ENCODE measurements at regions not wholly inside any gene's neighbourhood (a gene's known extent, or its start where the extent isn't known, plus 50 kb on each side); places are given as distances from the start of the nearest gene placed in this dataset.

- no peak overlapping the region for H3K4me3 ChIP-seq (ENCODE audit: low read depth in 2 of 2, low read length in 2 of 2)
- TF ChIP-seq POLR2AphosphoS5 (IDR thresholded peaks at IDR 0.05; ENCODE audit: low read depth, low read length), result no peak
- TF ChIP-seq SIN3A (IDR thresholded peaks at IDR 0.05; ENCODE audit: borderline replicate concordance, insufficient read depth, low read depth, low read length), result no peak
- no peak for TF ChIP-seq TCF7L2 (IDR thresholded peaks at IDR 0.05; ENCODE audit: low read depth, low read length)
- TF ChIP-seq, protein P1, sequence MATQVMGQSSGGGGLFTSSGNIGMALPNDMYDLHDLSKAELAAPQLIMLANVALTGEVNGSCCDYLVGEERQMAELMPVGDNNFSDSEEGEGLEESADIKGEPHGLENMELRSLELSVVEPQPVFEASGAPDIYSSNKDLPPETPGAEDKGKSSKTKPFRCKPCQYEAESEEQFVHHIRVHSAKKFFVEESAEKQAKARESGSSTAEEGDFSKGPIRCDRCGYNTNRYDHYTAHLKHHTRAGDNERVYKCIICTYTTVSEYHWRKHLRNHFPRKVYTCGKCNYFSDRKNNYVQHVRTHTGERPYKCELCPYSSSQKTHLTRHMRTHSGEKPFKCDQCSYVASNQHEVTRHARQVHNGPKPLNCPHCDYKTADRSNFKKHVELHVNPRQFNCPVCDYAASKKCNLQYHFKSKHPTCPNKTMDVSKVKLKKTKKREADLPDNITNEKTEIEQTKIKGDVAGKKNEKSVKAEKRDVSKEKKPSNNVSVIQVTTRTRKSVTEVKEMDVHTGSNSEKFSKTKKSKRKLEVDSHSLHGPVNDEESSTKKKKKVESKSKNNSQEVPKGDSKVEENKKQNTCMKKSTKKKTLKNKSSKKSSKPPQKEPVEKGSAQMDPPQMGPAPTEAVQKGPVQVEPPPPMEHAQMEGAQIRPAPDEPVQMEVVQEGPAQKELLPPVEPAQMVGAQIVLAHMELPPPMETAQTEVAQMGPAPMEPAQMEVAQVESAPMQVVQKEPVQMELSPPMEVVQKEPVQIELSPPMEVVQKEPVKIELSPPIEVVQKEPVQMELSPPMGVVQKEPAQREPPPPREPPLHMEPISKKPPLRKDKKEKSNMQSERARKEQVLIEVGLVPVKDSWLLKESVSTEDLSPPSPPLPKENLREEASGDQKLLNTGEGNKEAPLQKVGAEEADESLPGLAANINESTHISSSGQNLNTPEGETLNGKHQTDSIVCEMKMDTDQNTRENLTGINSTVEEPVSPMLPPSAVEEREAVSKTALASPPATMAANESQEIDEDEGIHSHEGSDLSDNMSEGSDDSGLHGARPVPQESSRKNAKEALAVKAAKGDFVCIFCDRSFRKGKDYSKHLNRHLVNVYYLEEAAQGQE (IDR thresholded peaks at IDR 0.05; ENCODE audit: insufficient read depth in 1 of 2, low read depth in 2 of 2, low read length in 1 of 2), result no peak
- TF ChIP-seq, protein P2, sequence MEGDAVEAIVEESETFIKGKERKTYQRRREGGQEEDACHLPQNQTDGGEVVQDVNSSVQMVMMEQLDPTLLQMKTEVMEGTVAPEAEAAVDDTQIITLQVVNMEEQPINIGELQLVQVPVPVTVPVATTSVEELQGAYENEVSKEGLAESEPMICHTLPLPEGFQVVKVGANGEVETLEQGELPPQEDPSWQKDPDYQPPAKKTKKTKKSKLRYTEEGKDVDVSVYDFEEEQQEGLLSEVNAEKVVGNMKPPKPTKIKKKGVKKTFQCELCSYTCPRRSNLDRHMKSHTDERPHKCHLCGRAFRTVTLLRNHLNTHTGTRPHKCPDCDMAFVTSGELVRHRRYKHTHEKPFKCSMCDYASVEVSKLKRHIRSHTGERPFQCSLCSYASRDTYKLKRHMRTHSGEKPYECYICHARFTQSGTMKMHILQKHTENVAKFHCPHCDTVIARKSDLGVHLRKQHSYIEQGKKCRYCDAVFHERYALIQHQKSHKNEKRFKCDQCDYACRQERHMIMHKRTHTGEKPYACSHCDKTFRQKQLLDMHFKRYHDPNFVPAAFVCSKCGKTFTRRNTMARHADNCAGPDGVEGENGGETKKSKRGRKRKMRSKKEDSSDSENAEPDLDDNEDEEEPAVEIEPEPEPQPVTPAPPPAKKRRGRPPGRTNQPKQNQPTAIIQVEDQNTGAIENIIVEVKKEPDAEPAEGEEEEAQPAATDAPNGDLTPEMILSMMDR (IDR thresholded peaks at IDR 0.05), result no peak
- BruUV-seq (replicated peaks), result no TSS peak
- H3K27me3 ChIP-seq (ENCODE audit: control insufficient read depth, insufficient read depth, low read length), result no peaks in the 10 kb centered on the region
- no peaks in the 10 kb centered on the region for H3K4me1 ChIP-seq (ENCODE audit: control insufficient read depth, insufficient read depth, low read length)
- in situ Hi-C loops (cut with HindIII; ENCODE audit: low pct_unique_long_range_greater_than_20kb, low sequenced_read_pairs) (no loop called here), intact Hi-C loops (cut with micrococcal nuclease; ENCODE audit: unreplicated experiment) (no loop called here)
- CTCF ChIA-PET, result no interaction called here
- DNase-seq (ENCODE audit: low read depth, low spot score) (no peak), ATAC-seq (no peak)
- POLR2A ChIA-PET, result no interaction called here
- H3K27ac ChIP-seq (ENCODE audit: low read length), result no peak overlapping the region
- no peaks in the 10 kb centered on the region for H3K9me3 ChIP-seq (ENCODE audit: control insufficient read depth, insufficient read depth, low read depth, low read length)
- no peaks in the 10 kb centered on the region for H3K36me3 ChIP-seq (ENCODE audit: control insufficient read depth, insufficient read depth, low read length)
Observed at GRCh38 chr14:82565825-82566224, 1032.2 kb upstream of the SEL1L start.

DNA sequence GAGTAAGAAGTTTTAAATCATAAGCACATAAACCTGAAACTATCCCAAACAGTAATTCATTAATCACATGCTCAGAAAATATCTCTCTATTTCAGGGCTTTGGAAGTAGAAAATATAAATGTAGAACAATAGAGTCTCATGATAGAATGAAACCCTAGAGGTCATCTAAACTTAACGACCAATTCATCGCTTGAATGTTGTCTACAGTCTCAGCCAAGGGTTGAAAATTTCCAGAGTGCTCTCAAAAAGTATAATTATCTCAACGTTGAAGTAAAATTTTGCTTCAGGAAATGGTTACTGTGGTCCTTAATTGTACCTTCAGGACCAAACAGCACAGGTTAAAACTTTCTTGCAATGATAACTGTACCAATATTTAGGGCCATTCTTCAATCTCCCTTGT lies 1053.6 kb upstream of the SEL1L start:
- CTCF ChIA-PET, result no interaction called here
- POLR2A ChIA-PET, result no interaction called here
- no peak overlapping the region for H3K4me3 ChIP-seq (ENCODE audit: low read depth in 2 of 2, low read length in 2 of 2)
- no peak for DNase-seq (ENCODE audit: low read depth, low spot score)
- H3K27me3 ChIP-seq (ENCODE audit: control insufficient read depth, insufficient read depth, low read length), result no peaks in the 10 kb centered on the region
- TF ChIP-seq POLR2AphosphoS5 (IDR thresholded peaks at IDR 0.05; ENCODE audit: low read depth, low read length) (no peak), SIN3A (IDR thresholded peaks at IDR 0.05; ENCODE audit: borderline replicate concordance, insufficient read depth, low read depth, low read length) (no peak), TCF7L2 (IDR thresholded peaks at IDR 0.05; ENCODE audit: low read depth, low read length) (no peak)
- TF ChIP-seq, protein P1 (IDR thresholded peaks at IDR 0.05; ENCODE audit: insufficient read depth in 1 of 2, low read depth in 2 of 2, low read length in 1 of 2), result no peak
- TF ChIP-seq, protein P2 (IDR thresholded peaks at IDR 0.05), result no peak
- no peak for ATAC-seq
- no peaks in the 10 kb centered on the region for H3K4me1 ChIP-seq (ENCODE audit: control insufficient read depth, insufficient read depth, low read length)
- H3K36me3 ChIP-seq (ENCODE audit: control insufficient read depth, insufficient read depth, low read length), result no peaks in the 10 kb centered on the region
- intact Hi-C loops (cut with micrococcal nuclease; ENCODE audit: unreplicated experiment), result no loop called here
- BruUV-seq (replicated peaks), result no TSS peak
- H3K27ac ChIP-seq (ENCODE audit: low read length), result no peak overlapping the region
- H3K9me3 ChIP-seq (ENCODE audit: control insufficient read depth, insufficient read depth, low read depth, low read length), result no peaks in the 10 kb centered on the region
- in situ Hi-C loops (cut with HindIII; ENCODE audit: low pct_unique_long_range_greater_than_20kb, low sequenced_read_pairs), result no loop called here
